Limb (tissue), 2 donors: ENCODE measurements at regions not wholly inside any gene's neighbourhood (a gene's known extent, or its start where the extent isn't known, plus 50 kb on each side); places are given as distances from the start of the nearest gene placed in this dataset.

Source experiments
- DNase-seq, 2 donors: peaks; one replicate each; pipeline ENCODE4 v3.0.0-alpha.2; 2016; ENCODE audit errors: extremely low spot score in 2 of 2

DNA sequence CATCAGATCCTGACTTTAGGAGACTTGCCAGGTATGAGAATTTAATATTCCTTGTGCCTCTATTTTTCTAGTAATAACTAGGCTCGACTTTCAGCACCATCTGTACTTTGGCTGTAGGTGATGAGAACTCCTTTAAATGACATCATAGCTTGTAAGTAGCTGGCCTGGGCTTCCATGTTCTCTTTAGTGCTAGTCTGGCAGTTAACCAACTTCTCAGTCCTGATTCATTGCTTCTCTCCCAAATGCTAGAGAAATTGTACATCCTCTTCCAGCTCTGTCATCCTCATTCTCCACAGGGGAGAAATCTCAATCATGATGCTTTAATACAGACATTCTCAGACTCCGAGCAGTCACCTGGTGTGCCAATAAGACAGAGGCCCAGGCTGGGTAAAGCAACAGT is 143.5 kb upstream of the MOCS1 start:
- DNase-seq: no peak

DNA sequence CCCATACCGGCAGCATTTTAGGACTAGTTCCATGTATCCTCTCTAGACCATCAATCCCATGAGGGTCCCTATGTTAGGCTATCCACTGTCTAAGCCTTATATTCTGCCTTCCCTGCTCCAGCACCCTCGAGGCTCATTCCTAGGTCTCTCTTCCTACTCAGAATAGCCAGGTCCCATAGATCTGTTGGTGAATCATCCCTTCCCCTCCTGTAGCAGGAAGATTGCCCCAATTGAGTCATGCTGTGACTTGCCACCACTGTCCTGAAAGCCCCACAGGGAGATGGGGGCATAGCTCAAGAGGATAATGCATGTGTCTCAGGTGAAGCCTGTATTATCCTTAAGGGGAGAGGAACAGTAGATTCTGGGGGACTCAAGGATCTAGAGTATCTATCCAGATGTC is 143.1 kb upstream of the MOCS1 start:
- DNase-seq: no peak

DNA sequence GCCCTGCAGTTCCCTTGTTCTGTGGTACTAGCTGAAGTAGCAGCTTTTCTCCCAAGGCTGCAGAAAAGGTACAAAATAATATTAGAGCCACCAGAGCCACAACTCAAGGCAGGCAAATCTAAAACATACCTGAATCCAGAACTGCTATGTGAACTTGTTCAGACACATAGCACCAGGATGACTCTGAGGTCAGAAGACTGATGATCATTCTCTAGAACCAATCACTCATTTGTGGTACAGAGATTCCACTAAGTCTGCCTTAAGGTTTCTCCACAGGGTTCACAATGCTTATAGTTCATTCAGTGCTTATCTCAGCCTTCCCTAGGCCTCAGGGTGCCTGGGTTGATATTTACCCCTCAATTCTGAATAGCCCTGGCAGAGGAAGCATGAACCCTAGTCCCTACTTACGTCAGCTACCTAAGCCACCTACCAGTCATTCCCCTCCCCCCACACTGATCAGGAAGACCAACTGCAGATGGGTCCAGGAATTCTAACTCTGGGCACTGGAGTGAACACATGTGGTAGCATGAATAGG is 140.9 kb upstream of the MOCS1 start:
- no peak for DNase-seq

GRCh38 chr6:40074306-40075055 is 140.2 kb upstream of the MOCS1 start:
- DNase-seq: no peak

- DNase-seq: no peak
Measured at GRCh38 chr6:40066372-40066771, 132.1 kb upstream of the MOCS1 start.

DNA sequence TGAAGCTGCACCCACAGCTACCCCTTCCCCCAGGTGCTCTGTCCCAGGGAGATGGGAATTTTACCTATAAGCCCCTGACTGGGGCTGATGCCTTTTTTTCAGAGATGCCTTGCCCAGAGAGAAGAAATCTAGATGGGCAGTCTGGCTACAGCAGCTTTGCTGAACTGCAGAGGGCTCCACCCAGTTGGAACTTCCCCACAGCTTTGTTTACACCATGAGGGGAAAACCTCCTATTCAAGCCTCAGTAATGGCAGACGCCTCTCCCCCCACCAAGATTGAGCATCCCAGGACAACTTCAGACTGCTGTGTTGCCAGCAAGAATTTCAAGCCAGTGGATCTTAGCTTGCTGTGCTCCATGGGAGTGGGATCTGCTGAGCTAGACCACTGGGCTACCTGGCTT is 122.6 kb upstream of the MOCS1 start:
- DNase-seq: no peak

- DNase-seq: no peak
Measured at GRCh38 chr6:40054602-40055001, 120.3 kb upstream of the MOCS1 start.

DNA sequence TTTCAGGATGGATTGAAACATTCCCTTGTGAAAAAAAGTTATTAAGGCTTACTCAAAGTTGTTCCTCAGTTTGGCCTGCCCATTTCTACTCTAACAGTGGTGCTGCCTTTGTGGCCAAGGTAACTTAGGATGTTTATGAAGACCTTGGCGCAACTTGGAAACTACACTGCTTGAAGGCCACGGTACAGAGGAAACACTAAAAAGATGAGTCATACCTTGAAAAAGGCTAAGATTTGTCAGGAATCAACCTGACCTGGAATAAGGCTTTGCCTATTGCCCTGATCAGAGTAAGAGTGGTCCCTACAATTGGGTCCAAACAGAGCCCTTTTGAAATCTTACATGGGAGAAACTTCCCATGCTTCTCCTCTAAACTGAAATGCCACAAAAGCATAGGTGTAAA is 119.9 kb upstream of the MOCS1 start:
- DNase-seq: no peak

- no peak for DNase-seq
Measured at GRCh38 chr6:40049128-40049527, 114.9 kb upstream of the MOCS1 start.

DNA sequence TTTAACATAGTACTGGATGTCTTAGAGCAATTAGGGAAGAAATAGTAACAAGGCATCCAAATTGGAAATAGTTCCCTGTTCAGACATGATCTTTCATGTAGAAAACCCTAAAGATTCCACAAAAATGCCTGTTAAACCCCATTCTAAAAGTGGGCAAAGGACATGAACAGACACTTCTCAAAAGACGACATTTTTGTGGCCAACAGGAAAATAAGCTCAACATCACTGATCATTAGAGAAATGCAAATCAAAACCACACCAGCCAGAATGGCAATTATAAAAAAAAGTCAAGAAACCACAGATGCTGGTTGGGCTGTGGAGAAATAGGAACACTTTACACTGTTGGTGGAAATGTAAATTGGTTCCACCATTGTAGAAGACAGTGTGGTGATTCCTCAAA is 109.9 kb upstream of the MOCS1 start:
- no peak for DNase-seq

DNA sequence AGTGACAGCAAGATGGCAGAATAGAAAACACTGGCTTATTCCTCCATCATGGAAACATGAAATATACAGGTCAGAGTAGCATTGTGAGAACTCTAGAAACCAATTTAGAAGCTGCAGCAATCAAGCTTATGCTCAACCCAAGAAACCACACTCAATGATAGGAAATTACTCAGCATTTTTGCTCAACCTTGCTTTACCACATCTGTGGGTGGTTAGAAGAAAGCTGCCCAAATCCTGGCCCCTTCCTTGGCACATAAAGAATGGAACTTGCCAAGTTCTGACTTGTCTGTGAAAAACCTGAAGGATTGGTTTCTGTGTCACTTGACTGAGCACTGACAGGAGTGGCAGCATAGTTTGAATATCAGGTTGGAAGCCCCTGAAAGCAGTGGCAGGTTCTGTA is 108.0 kb upstream of the MOCS1 start:
- DNase-seq: no peak

- DNase-seq: no peak
Measured at GRCh38 chr6:40039042-40039441, 104.8 kb upstream of the MOCS1 start.

DNA sequence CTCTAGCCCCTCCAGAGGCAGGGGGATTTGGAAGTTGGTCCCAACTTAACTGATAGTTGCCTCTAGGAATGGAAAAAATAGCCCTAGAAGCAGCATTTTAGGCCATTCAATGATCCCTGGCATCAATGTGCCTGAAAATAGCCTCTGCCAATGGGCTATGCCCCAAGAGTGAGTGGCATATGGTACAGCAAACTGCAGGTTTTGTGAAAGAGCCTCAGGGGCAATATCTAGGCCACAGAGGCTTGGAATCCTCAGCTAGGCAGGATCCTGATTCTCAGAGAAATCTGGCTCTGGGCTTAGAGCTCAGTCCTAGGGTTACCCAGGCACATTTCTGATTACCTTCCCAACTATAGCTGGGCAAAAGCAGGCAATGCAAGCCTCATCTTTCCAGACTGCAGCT is 104.4 kb upstream of the MOCS1 start:
- DNase-seq: no peak

DNA sequence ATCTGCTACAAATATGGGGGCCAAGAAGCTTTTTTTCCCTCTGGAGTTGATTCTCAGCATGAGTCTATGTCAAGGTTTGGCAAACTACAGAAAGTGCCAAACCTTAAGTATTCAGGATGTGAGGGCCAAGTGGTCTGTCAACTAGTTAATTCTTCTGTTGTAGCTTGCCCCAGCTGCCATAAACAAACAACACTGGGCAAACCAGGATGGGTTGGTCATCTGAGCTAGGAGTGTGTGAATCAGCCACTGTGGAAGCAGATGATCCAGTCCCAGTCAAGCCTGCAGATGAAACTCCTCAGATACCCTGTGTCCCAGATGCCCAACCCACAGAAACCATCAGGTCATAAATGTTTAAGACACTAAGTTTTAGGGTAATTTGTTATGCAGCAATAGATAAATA is 103.0 kb upstream of the MOCS1 start:
- no peak for DNase-seq

DNA sequence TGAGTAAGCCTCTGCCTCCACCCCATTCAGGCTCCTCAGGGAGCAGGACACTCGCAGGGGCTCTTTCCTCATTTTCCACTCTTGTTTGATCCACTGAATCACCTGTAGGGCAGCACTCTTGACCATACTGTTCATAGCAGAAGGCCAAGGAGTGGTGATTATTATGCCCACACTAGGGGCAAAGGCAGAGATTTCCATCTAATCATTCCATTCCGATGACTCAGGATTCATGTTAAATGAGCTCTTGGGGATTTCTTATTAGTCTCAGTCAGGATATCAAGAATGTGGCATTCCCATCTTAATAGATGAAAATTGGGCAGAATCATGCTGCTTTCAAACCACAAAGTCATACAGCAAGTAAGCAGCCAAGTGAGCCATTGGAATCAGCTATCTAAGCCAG is 101.9 kb upstream of the MOCS1 start:
- DNase-seq: no peak

- no peak for DNase-seq
Measured at GRCh38 chr6:40028449-40028848, 94.2 kb upstream of the MOCS1 start.

- DNase-seq: no peak
Measured at GRCh38 chr6:40022867-40023266, 88.6 kb upstream of the MOCS1 start.

DNA sequence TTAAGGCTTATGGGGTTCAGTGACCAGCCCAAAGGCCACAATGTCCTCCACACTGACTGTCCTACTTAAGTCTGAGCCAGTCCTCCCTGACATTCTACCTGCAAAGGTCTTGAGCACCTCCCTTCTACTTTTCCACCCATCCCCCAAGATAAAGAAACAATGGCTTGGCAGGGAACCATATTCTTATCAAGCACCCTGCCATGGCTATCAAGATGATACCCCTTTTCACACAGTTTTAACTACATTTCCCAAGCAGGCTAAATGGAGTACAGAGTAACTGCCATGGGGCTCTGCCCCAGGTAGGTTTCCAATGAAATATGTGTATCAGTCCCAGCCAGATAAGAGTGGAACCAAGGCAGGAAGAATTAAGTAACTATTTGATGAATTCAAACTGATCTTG is 85.9 kb upstream of the MOCS1 start:
- no peak for DNase-seq

GRCh38 chr6:40015530-40015929 is 81.3 kb upstream of the MOCS1 start:
- no peak for DNase-seq

DNA sequence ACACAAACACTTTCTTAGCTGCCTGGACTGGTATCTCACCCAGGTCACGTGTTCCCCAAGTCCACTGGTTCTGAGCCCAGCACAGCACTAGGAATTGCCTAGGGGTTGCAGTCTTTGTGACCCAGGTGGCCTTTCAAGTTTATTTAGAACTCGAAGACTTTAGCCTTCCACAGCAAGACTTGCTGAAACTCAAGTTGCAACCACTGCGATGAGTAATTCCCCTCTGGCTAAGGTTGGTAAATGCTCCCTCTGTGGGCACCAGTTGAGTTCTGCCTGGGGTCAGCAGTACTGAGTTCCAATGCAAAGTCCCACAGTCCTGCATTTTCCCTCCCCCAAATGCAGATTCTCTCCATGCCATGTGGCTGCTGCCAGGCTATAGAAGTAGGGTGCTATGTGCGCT is 77.6 kb upstream of the MOCS1 start:
- DNase-seq: no peak

DNA sequence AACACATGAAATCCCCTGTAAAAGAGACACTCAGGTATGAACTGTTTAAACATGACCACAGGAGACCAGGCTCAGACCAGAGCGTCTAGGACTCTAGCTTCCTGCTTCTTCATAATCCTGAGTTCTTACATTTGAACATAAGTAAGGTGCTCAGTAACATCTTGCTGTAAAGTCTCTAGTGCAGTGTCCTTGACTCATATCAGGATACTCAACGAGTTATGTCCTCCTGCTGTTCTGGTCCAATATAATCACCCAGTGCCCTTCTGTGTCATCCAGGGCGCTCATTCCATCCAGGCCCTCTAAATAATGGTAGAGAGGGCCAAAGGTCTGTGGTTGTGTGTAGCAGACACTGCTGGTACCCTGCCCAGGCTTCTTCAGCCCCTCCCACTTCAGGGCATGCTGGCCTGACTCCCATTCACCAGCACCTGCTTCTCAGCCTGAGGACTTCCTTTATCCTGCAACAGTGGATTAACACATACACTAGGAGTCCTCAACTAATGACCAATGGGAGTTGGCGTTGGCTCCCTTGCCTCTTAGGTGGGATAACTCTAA is 66.8 kb upstream of the MOCS1 start:
- DNase-seq: no peak

DNA sequence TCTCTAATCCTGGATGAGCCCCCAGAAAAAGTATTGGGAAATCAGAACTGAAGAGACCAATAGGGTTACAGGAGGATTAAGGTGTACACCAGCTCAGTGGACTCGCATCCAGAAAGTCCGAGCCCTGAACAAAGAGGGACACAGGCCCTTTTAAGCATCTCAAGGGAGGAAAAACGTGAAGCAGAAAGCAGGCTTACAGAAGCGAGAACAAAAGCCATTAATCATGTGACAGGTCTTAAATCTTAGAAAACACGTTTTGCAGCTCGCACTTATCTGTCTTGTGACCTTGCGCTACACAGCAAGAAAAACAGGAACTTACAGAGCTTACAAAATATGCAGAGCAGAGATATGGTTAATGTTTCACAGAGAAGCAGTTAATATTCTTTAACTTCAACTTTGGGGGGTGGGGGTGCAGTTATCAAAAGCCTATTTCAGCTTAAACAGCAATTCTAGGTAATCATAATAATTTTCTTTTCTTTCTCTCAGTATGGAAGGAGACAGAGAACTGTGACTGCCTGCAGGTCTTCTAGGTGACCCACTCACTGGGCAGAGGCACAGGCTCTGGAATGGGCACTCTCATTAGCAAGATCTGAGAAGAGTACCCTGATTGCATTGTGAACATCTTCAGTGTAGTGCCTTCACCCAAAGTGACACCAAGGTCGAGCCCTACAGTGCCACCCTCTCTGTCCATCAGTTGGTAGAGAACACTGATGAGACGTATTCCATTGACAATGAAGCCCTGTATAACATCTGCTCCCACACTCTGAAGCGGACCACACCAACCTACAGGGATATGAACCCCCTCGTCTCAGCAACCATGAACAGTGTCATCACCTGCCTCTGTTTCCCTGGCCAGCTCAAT is 65.0 kb upstream of the MOCS1 start:
- DNase-seq: no peak
